ENCODE measurements at regions not wholly inside any gene's neighbourhood (a gene's known extent, or its start where the extent isn't known, plus 50 kb on each side); places are given as distances from the start of the nearest gene placed in this dataset.

- TF ChIP-seq POLR2A (IDR thresholded peaks at IDR 0.05; ENCODE audit: low read length) (no peak), GATA1 (IDR thresholded peaks at IDR 0.05; ENCODE audit: low read depth, low read length) (no peak)
Observed at GRCh38 chr12:105935981-105936380, 202.8 kb downstream of the NUAK1 start.

All from erythroblast (primary cell).